ENCODE measurements at regions not wholly inside any gene's neighbourhood (a gene's known extent, or its start where the extent isn't known, plus 50 kb on each side); places are given as distances from the start of the nearest gene placed in this dataset.

DNA sequence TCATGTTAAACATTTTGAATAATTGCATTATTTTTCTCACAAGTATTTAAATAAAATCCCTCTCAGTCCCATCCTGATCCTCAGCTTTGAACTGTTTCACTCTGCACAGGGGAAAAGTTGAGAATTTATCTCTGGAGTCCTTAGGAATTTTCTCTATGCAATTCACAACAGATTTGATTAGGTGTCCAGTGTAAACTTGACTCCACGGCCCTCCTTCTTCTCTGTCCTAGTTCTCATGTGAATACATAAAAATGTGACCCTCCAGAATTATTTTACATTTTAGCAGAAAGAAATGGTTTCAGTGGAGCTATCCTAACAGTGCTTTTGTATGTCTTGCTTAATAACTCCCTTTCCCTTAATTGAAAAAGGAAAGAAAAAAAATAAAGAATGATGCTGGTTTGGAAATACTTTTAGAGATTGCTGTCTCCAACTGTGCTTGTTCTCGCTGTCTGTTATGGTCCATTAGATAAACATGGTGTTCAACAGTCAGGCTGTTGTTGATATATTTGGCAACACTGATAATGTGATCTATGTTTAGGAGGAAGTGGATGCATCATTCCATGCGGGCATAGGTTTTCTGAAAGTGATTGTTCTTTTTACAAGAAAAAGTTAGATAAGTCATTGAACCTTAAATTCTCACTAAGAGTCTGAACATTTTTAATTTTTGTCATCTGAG is 599.4 kb upstream of the CITED2 start (continued):
- TF ChIP-seq, protein P1, sequence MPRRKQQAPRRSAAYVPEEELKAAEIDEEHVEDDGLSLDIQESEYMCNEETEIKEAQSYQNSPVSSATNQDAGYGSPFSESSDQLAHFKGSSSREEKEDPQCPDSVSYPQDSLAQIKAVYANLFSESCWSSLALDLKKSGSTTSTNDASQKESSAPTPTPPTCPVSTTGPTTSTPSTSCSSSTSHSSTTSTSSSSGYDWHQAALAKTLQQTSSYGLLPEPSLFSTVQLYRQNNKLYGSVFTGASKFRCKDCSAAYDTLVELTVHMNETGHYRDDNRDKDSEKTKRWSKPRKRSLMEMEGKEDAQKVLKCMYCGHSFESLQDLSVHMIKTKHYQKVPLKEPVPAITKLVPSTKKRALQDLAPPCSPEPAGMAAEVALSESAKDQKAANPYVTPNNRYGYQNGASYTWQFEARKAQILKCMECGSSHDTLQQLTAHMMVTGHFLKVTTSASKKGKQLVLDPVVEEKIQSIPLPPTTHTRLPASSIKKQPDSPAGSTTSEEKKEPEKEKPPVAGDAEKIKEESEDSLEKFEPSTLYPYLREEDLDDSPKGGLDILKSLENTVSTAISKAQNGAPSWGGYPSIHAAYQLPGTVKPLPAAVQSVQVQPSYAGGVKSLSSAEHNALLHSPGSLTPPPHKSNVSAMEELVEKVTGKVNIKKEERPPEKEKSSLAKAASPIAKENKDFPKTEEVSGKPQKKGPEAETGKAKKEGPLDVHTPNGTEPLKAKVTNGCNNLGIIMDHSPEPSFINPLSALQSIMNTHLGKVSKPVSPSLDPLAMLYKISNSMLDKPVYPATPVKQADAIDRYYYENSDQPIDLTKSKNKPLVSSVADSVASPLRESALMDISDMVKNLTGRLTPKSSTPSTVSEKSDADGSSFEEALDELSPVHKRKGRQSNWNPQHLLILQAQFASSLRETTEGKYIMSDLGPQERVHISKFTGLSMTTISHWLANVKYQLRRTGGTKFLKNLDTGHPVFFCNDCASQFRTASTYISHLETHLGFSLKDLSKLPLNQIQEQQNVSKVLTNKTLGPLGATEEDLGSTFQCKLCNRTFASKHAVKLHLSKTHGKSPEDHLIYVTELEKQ (CRISPR knock-in tag; IDR thresholded peaks at IDR 0.05): no peak
- TF ChIP-seq, protein P2, sequence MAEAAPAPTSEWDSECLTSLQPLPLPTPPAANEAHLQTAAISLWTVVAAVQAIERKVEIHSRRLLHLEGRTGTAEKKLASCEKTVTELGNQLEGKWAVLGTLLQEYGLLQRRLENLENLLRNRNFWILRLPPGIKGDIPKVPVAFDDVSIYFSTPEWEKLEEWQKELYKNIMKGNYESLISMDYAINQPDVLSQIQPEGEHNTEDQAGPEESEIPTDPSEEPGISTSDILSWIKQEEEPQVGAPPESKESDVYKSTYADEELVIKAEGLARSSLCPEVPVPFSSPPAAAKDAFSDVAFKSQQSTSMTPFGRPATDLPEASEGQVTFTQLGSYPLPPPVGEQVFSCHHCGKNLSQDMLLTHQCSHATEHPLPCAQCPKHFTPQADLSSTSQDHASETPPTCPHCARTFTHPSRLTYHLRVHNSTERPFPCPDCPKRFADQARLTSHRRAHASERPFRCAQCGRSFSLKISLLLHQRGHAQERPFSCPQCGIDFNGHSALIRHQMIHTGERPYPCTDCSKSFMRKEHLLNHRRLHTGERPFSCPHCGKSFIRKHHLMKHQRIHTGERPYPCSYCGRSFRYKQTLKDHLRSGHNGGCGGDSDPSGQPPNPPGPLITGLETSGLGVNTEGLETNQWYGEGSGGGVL (CRISPR knock-in tag; IDR thresholded peaks at IDR 0.05): no peak
- TF ChIP-seq, protein P3, sequence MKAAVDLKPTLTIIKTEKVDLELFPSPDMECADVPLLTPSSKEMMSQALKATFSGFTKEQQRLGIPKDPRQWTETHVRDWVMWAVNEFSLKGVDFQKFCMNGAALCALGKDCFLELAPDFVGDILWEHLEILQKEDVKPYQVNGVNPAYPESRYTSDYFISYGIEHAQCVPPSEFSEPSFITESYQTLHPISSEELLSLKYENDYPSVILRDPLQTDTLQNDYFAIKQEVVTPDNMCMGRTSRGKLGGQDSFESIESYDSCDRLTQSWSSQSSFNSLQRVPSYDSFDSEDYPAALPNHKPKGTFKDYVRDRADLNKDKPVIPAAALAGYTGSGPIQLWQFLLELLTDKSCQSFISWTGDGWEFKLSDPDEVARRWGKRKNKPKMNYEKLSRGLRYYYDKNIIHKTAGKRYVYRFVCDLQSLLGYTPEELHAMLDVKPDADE (conservative IDR thresholded peaks at IDR 0.05; ENCODE audit: control insufficient read depth, low read depth, low read length): no peak
- TF ChIP-seq DACH1 (IDR thresholded peaks at IDR 0.05; ENCODE audit: partially characterized antibody): peak; percentile 44
- no peak for TF ChIP-seq ARID2 (IDR thresholded peaks at IDR 0.05)
- TF ChIP-seq, protein P4, sequence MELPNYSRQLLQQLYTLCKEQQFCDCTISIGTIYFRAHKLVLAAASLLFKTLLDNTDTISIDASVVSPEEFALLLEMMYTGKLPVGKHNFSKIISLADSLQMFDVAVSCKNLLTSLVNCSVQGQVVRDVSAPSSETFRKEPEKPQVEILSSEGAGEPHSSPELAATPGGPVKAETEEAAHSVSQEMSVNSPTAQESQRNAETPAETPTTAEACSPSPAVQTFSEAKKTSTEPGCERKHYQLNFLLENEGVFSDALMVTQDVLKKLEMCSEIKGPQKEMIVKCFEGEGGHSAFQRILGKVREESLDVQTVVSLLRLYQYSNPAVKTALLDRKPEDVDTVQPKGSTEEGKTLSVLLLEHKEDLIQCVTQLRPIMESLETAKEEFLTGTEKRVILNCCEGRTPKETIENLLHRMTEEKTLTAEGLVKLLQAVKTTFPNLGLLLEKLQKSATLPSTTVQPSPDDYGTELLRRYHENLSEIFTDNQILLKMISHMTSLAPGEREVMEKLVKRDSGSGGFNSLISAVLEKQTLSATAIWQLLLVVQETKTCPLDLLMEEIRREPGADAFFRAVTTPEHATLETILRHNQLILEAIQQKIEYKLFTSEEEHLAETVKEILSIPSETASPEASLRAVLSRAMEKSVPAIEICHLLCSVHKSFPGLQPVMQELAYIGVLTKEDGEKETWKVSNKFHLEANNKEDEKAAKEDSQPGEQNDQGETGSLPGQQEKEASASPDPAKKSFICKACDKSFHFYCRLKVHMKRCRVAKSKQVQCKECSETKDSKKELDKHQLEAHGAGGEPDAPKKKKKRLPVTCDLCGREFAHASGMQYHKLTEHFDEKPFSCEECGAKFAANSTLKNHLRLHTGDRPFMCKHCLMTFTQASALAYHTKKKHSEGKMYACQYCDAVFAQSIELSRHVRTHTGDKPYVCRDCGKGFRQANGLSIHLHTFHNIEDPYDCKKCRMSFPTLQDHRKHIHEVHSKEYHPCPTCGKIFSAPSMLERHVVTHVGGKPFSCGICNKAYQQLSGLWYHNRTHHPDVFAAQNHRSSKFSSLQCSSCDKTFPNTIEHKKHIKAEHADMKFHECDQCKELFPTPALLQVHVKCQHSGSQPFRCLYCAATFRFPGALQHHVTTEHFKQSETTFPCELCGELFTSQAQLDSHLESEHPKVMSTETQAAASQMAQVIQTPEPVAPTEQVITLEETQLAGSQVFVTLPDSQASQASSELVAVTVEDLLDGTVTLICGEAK (IDR thresholded peaks at IDR 0.05): no peak
- TF ChIP-seq, protein P4 (CRISPR knock-in tag; IDR thresholded peaks at IDR 0.05): no peak
- peak; percentile 83 for TF ChIP-seq TEAD4 (IDR thresholded peaks at IDR 0.05; ENCODE audit: low read length)
- TF ChIP-seq TEAD4 (CRISPR knock-in tag; IDR thresholded peaks at IDR 0.05; ENCODE audit: borderline replicate concordance): no peak
- TF ChIP-seq PHTF2 (CRISPR knock-in tag; IDR thresholded peaks at IDR 0.05): no peak
- no peak for TF ChIP-seq POU5F1 (IDR thresholded peaks at IDR 0.05; ENCODE audit: borderline replicate concordance, low read depth, low read length, partially characterized antibody)
- TF ChIP-seq MTA3 (IDR thresholded peaks at IDR 0.05; ENCODE audit: borderline replicate concordance): no peak

All from K562 (cell line).